Heart right ventricle (tissue), 16 donors: ENCODE measurements at regions not wholly inside any gene's neighbourhood (a gene's known extent, or its start where the extent isn't known, plus 50 kb on each side); places are given as distances from the start of the nearest gene placed in this dataset.

Experiments
- ATAC-seq, 8 donors: fragments of 200-7000 bp; cut with Tn5 transposase; one replicate each; pipeline ENCODE4 v1.9.1; 2020; ENCODE audit warnings: mild to moderate bottlenecking in 8 of 8, moderate library complexity in 8 of 8, moderate number of reproducible peaks in 1 of 8
- DNase-seq, 2 donors: peaks; one replicate each; pipeline ENCODE4 v3.0.0-alpha.2; 2020
- H3K27ac ChIP-seq, 10 donors: fragments of 200-600 bp; sonication (generic) in 2 of 10; one replicate each; pipeline versions ENCODE4 v1.5.0 to v1.8.0; 2020 to 2022; ENCODE audit warnings: mild to moderate bottlenecking in 3 of 10
- H3K27me3 ChIP-seq, 7 donors: fragments of 200-600 bp; one replicate each; pipeline ENCODE4 v1.8.0; 2021 to 2022; ENCODE audit warnings: mild to moderate bottlenecking in 2 of 7
- H3K36me3 ChIP-seq, 9 donors: fragments of 200-600 bp; sonication (generic) in 1 of 9; one replicate each; pipeline versions ENCODE4 v1.5.0 to v1.8.0; 2020 to 2022; ENCODE audit warnings: mild to moderate bottlenecking in 2 of 9
- H3K4me1 ChIP-seq, 9 donors: fragments of 200-600 bp; sonication (generic) in 1 of 9; one replicate each; pipeline versions ENCODE4 v1.5.0 to v1.8.0; 2020 to 2022; ENCODE audit warnings: mild to moderate bottlenecking in 4 of 9
- H3K4me3 ChIP-seq, 10 donors: fragments of 200-600 bp; sonication (generic) in 2 of 10; one replicate each; pipeline versions ENCODE4 v1.5.0 to v1.8.0; 2020 to 2022; ENCODE audit warnings: mild to moderate bottlenecking in 7 of 10, moderate library complexity in 2 of 10
- H3K9me3 ChIP-seq, 11 donors: fragments of 200-600 bp in 10 of 11; sonication (generic) in 2 of 11; one replicate each; pipeline versions ENCODE4 v1.5.0 to v1.8.0; 2013 to 2022; ENCODE audit warnings: mild to moderate bottlenecking in 2 of 11, control low read depth in 1 of 11, moderate library complexity in 1 of 11
- WGBS, 2 donors: extraction: QIAGEN DNeasy Blood & Tissue Kit; methylation state at CpG; one replicate each; pipeline ENCODE4 v1.1.7; 2013; ENCODE audit warnings: inconsistent platforms in 1 of 2; 5-methylcytosine and 5-hydroxymethylcytosine counted together
- intact Hi-C, 10 donors: fragments of 100-400 bp; cut with DNase I; formaldehyde crosslinking; loops; one replicate each; pipeline versions ENCODE4 v1.11.1 to v1.14.2; 2022
- TF ChIP-seq, protein P1 (sequence below), 9 donors: fragments of 200-600 bp; sonication (generic) in 2 of 9; IDR thresholded peaks; one replicate each; pipeline versions ENCODE4 v1.5.0 to v1.8.0; 2021 to 2022; ENCODE audit warnings: antibody characterized with exemption in 9 of 9, mild to moderate bottlenecking in 5 of 9, moderate library complexity in 1 of 9
- donor health status: Arrhythmogenic right ventricular cardiomyopathy.
- donor health status: ischemic (EF 13 %, LVEDD 7.1; RV severe dilation, severe dysfunction).
- donor health status: healthy with polysubstance abuse.
- donor health status: DM: no; HTN: yes; CAD: no.
- donor health status: DM: no; HTN: no; CAD: no.
- donor health status: ischemic (EF 25% LVEDD 6.9; RV normal size, moderate dysfunction).
- donor health status: ischemic (EF 25% LVEDD 5.7; RV mildly dilated, moderate dysfunction).
- donor health status: healthy.
- donor health status: DM: yes; HTN: yes; CAD: no.
- donor health status: Ischemic cardiomyopathy.
- donor health status: ischemic (EF 35%, LVEDD 5.7; RV mildly dilated, moderate dysfunction).
- donor health status: nonischemic (EF 11% LVEDD 7.7; RV severe dilation, severe dysfunction).
- donor health status: DM: yes; HTN: yes; CAD: no.
- donor health status: PGD.
- donor health status: ischemic (EF 29% LVEDD 5.4; RV normal size, mild dysfunction).
- donor health status: nonischemic (EF 23%, LVEDD 6.1; RV moderate dilation, normal function).

DNA sequence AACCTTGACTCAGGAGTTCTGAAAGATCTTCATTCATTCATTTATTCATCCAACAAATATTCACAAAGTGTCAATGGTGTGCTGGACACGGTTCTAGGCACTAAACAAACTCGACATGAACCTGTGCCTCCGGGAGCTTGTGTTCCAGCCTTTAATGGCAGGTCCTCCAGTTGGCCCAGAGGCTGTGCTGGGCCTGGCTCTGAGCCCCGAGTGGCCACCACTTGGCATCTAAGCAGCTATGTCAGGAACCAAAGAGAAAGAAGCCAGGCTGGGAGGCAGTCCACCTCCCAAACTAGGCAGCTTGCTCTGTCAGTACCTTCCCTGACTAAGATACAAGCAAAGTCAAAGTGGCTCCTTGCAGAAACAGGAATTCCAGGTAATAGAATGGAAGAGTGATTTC is 233.6 kb downstream of the BUD13 start:
- intact Hi-C loops: no loop called here
- Histone ChIP-seq H3K4me1 (no peaks in the 10 kb centered on the region), H3K27me3 (peaks cover 0 to 69% (median 38%) of the 10 kb centered on the region in 7 donors), H3K9me3 (peaks cover 0 to 5% (median 0%) of the 10 kb centered on the region in 11 donors), H3K27ac (no peak overlapping the region), H3K36me3 (no peaks in the 10 kb centered on the region), H3K4me3 (no peak overlapping the region)
- 77 to 83% methylated on average over 4 of the region's 4 CpGs for WGBS, 2 donors
- DNase-seq: no peak
- ATAC-seq: no peak
- TF ChIP-seq, protein P1, sequence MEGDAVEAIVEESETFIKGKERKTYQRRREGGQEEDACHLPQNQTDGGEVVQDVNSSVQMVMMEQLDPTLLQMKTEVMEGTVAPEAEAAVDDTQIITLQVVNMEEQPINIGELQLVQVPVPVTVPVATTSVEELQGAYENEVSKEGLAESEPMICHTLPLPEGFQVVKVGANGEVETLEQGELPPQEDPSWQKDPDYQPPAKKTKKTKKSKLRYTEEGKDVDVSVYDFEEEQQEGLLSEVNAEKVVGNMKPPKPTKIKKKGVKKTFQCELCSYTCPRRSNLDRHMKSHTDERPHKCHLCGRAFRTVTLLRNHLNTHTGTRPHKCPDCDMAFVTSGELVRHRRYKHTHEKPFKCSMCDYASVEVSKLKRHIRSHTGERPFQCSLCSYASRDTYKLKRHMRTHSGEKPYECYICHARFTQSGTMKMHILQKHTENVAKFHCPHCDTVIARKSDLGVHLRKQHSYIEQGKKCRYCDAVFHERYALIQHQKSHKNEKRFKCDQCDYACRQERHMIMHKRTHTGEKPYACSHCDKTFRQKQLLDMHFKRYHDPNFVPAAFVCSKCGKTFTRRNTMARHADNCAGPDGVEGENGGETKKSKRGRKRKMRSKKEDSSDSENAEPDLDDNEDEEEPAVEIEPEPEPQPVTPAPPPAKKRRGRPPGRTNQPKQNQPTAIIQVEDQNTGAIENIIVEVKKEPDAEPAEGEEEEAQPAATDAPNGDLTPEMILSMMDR (IDR thresholded peaks at IDR 0.05): no peak

DNA sequence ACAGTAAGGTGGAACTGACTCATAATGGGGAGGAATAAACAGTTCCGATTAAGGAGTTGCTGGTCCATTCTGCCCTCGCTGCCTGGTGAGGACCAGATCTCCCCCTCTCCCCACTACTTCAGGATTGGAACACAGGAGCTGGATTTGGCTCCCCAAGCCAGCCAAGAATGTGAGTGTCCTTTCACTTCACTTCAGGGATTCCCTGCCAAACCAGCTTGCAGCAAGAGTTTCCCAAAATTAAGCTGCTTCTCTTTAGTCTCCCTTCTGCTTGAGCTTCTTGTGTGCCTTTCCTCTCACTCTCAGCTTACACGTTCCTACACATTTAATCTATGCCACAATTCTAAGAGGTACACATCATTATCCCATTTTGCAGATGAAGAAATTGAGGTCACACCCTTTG is 234.1 kb downstream of the BUD13 start:
- H3K4me1 ChIP-seq: no peaks in the 10 kb centered on the region
- no peak for ATAC-seq
- peaks cover 0 to 5% (median 0%) of the 10 kb centered on the region in 11 donors for H3K9me3 ChIP-seq
- no peak overlapping the region for H3K4me3 ChIP-seq
- no peak for DNase-seq
- TF ChIP-seq, protein P1 (IDR thresholded peaks at IDR 0.05): no peak
- H3K27me3 ChIP-seq: peaks cover 0 to 71% (median 44%) of the 10 kb centered on the region in 7 donors
- no peaks in the 10 kb centered on the region for H3K36me3 ChIP-seq
- H3K27ac ChIP-seq: no peak overlapping the region
- whole genome bisulfite sequencing, 2 donors: 73 to 79% methylated on average over 3 of the region's 3 CpGs
- intact Hi-C loops: no loop called here

DNA sequence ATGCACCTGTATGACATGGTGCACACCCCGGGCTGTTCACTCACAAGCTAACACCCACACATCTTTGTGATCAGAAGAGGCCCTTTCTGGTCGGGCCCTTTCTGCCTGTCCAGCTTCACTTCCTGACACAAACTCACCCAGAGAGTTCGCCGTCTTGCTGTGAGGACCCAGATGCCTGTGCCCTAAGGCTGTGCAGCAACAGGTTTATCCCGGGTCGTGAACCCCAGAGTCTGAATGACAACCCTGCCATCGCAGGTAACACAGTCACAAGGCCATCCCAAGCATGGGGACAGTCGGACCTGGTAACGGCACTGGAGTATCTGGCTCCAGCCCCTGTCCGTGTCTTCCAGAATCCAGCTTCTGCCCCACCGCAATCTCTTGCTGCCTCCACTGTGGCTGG is 235.1 kb downstream of the BUD13 start:
- no peak for DNase-seq
- TF ChIP-seq, protein P1 (IDR thresholded peaks at IDR 0.05): no peak
- Histone ChIP-seq H3K36me3 (no peaks in the 10 kb centered on the region), H3K4me3 (no peak overlapping the region), H3K27ac (no peak overlapping the region), H3K4me1 (no peaks in the 10 kb centered on the region), H3K9me3 (peaks cover 0 to 5% (median 0%) of the 10 kb centered on the region in 11 donors), H3K27me3 (peaks cover 0 to 70% (median 53%) of the 10 kb centered on the region in 7 donors)
- intact Hi-C loops: no loop called here
- no peak for ATAC-seq
- WGBS, 2 donors: 81 to 83% methylated on average over 11 of the region's 11 CpGs

DNA sequence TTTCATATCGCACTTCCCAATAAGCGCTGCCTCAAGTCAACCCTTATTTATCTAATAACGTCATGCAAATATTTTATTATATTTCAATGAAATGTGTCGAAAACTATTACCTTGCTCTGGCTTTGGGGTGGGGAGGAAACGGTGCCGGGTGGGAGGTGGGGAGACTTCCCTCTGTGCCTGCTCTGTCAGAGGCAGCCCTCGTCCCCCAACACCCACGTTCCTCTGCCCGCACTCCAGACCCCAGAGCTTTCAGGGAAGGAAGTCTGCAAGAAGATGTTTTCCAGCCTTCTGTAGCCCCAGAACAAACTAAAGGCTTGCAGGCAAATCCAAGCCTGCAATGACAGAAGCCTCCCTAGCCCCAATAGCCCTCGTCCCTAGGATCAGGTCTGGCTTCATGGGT is 235.7 kb downstream of the BUD13 start:
- Histone ChIP-seq H3K36me3 (no peaks in the 10 kb centered on the region), H3K4me3 (no peak overlapping the region), H3K27me3 (peaks cover 0 to 66% (median 52%) of the 10 kb centered on the region in 7 donors), H3K27ac (no peak overlapping the region), H3K4me1 (no peaks in the 10 kb centered on the region), H3K9me3 (peaks cover 0 to 5% (median 0%) of the 10 kb centered on the region in 11 donors)
- no peak for DNase-seq
- TF ChIP-seq, protein P1 (IDR thresholded peaks at IDR 0.05): no peak
- intact Hi-C loops: no loop called here
- no peak for ATAC-seq
- 71 to 75% methylated on average over 10 of the region's 10 CpGs for WGBS, 2 donors
